Naive thymus-derived CD4-positive, alpha-beta T cell (primary cell): ENCODE measurements at regions not wholly inside any gene's neighbourhood (a gene's known extent, or its start where the extent isn't known, plus 50 kb on each side); places are given as distances from the start of the nearest gene placed in this dataset.

Experiments
- ATAC-seq: fragments of 150-1000 bp; cut with Tn5 transposase; 2 replicates; pipeline ENCODE4 v1.10.0; 2021; ENCODE audit warnings: mild to moderate bottlenecking, moderate library complexity
- CTCF ChIA-PET: fragments of 350-600 bp; sonication (Branson Sonifier 250); formaldehyde crosslinking; loops from one replicate; lab custom pipeline; 2021; ENCODE audit warnings: antibody characterized with exemption; lab: Charles Lee
- POLR2A ChIA-PET: fragments of 350-600 bp; sonication (Branson Sonifier 250); formaldehyde crosslinking; loops from one replicate; lab custom pipeline; 2021; ENCODE audit warnings: antibody characterized with exemption, inconsistent platforms; lab: Charles Lee
- DNase-seq, 9 donors: peaks; one replicate each; pipeline versions ENCODE4 v3.0.0 to v3.0.0-alpha.2; 2020 to 2022; ENCODE audit warnings: mixed read lengths in 1 of 9
- H3K27ac ChIP-seq: one replicate; pipeline ENCODE4 v1.7.0; 2013; ENCODE audit warnings: mild to moderate bottlenecking, low read depth, low read length, moderate library complexity
- H3K27me3 ChIP-seq, 2 donors: one replicate each; pipeline ENCODE4 v1.7.0; 2013; ENCODE audit warnings: low read length in 2 of 2, mild to moderate bottlenecking in 2 of 2, moderate library complexity in 2 of 2; ENCODE audit not compliant: control insufficient read depth in 2 of 2, insufficient read depth in 2 of 2
- H3K36me3 ChIP-seq, 3 experiments: 1 replicate in 2 of 3; 2 replicates in 1 of 3; pipeline ENCODE4 v1.7.0; 2013; ENCODE audit warnings: low read length in 3 of 3, mild to moderate bottlenecking in 3 of 3, moderate library complexity in 1 of 3; ENCODE audit not compliant: insufficient read depth in 3 of 3, control insufficient read depth in 2 of 3
- H3K4me1 ChIP-seq, 2 donors: one replicate each; pipeline ENCODE4 v1.7.0; 2013; ENCODE audit warnings: low read length in 2 of 2, mild to moderate bottlenecking in 2 of 2, moderate library complexity in 1 of 2; ENCODE audit not compliant: control insufficient read depth in 2 of 2, insufficient read depth in 2 of 2
- H3K4me3 ChIP-seq: 2 replicates; pipeline ENCODE4 v1.7.0; 2013; ENCODE audit warnings: mild to moderate bottlenecking, low read length
- H3K9me3 ChIP-seq, 3 experiments: 1 replicate in 2 of 3; 2 replicates in 1 of 3; pipeline ENCODE4 v1.7.0; 2013; ENCODE audit warnings: low read length in 3 of 3; ENCODE audit not compliant: control insufficient read depth in 2 of 3
- H3K27ac Mint-ChIP-seq, 9 donors: one replicate each; pipeline ENCODE4 v1.8.0; 2020 to 2022; ENCODE audit warnings: mixed read lengths in 9 of 9, mild to moderate bottlenecking in 8 of 9, moderate library complexity in 5 of 9, inconsistent platforms in 2 of 9
- H3K27me3 Mint-ChIP-seq, 5 donors: one replicate each; pipeline ENCODE4 v1.8.0; 2021 to 2022; ENCODE audit warnings: mixed read lengths in 5 of 5, mild to moderate bottlenecking in 1 of 5
- H3K36me3 Mint-ChIP-seq, 5 donors: one replicate each; pipeline ENCODE4 v1.8.0; 2020 to 2022; ENCODE audit warnings: mixed read lengths in 5 of 5, mild to moderate bottlenecking in 3 of 5, inconsistent platforms in 1 of 5
- H3K4me1 Mint-ChIP-seq, 7 donors: one replicate each; pipeline ENCODE4 v1.8.0; 2020 to 2022; ENCODE audit warnings: mixed read lengths in 7 of 7, mild to moderate bottlenecking in 3 of 7, inconsistent platforms in 1 of 7
- H3K4me3 Mint-ChIP-seq, 10 donors: one replicate each; pipeline ENCODE4 v1.8.0; 2020 to 2022; ENCODE audit warnings: mild to moderate bottlenecking in 10 of 10, mixed read lengths in 10 of 10, moderate library complexity in 6 of 10, inconsistent platforms in 2 of 10
- H3K9me3 Mint-ChIP-seq, 11 donors: one replicate each; pipeline ENCODE4 v1.8.0; 2020 to 2022; ENCODE audit warnings: mixed read lengths in 11 of 11, mild to moderate bottlenecking in 4 of 11, inconsistent platforms in 1 of 11, moderate library complexity in 1 of 11
- intact Hi-C, 2 donors: fragments of 100-400 bp; cut with micrococcal nuclease; formaldehyde crosslinking; loops; one replicate each; pipeline ENCODE4 v1.15.1; 2023

- Histone ChIP-seq H3K9me3 (no peaks in the 10 kb centered on the region), H3K27me3 (no peaks in the 10 kb centered on the region), H3K36me3 (no peaks in the 10 kb centered on the region), H3K4me1 (no peaks in the 10 kb centered on the region), H3K4me3 (no peak overlapping the region), H3K27ac (no peak overlapping the region)
- Mint-ChIP-seq H3K36me3 (no peaks in the 10 kb centered on the region), H3K27ac (no peak overlapping the region), H3K4me1 (no peaks in the 10 kb centered on the region), H3K27me3 (no peaks in the 10 kb centered on the region), H3K9me3 (peaks cover 0 to 15% (median 4%) of the 10 kb centered on the region in 11 donors), H3K4me3 (no peak overlapping the region)
- ChIA-PET CTCF (no interaction called here), POLR2A (no interaction called here)
- intact Hi-C loops, result no loop called here
- DNase-seq (no peak), ATAC-seq (no peak)
Observed at GRCh38 chr2:34848132-34848531, 1249.0 kb upstream of the FAM98A start.

DNA sequence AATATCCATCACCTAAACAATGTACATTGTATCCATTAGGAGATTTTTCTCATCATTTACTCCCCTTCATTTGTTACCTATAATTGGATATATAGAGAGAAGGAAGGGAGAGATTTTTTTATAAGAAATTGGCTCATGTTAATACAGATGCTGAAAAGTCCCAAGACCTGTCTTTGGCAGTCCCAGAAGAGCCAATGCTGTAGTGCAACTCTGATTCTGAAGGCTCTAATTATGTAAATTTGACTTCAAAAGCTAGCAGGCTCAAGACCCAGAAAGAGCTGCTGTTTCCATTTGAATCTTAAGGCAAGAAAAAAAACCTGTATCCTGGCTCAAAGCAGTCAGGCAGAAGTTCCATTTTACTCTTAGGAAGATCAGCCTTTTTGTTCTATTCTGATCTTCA, 1245.5 kb upstream of the FAM98A start:
- Mint-ChIP-seq H3K4me1 (no peaks in the 10 kb centered on the region), H3K36me3 (no peaks in the 10 kb centered on the region), H3K27ac (no peak overlapping the region), H3K4me3 (no peak overlapping the region), H3K27me3 (no peaks in the 10 kb centered on the region), H3K9me3 (peaks cover 0 to 7% (median under 1%) of the 10 kb centered on the region in 11 donors)
- H3K4me3 ChIP-seq, result no peak overlapping the region
- no peaks in the 10 kb centered on the region for H3K9me3 ChIP-seq
- DNase-seq, result no peak
- CTCF ChIA-PET, result no interaction called here
- no peaks in the 10 kb centered on the region for H3K4me1 ChIP-seq
- no peaks in the 10 kb centered on the region for H3K36me3 ChIP-seq
- intact Hi-C loops, result no loop called here
- no peaks in the 10 kb centered on the region for H3K27me3 ChIP-seq
- H3K27ac ChIP-seq, result no peak overlapping the region
- POLR2A ChIA-PET, result no interaction called here
- ATAC-seq, result no peak

DNA sequence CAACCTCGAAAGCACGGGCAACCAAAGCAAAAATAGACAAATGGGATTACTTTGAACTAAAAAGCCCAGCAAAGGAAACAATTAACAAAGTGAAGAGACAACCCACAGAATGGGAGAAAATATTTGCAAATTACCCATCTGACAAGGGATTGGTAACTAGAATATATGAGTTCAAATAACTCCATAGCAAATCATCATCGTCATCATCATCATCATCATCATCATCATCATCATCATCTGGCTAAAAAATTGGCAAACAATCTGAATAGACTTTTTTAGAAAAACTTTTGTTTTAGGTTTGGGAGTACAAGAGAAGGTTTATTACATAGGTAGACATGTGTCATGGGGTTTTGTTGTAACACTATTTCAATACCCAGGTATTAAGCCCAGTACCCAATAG, 1239.3 kb upstream of the FAM98A start:
- H3K27ac Mint-ChIP-seq, result no peak overlapping the region
- Histone ChIP-seq H3K27me3 (no peaks in the 10 kb centered on the region), H3K4me1 (no peaks in the 10 kb centered on the region), H3K4me3 (no peak overlapping the region), H3K36me3 (no peaks in the 10 kb centered on the region), H3K9me3 (no peaks in the 10 kb centered on the region), H3K27ac (no peak overlapping the region)
- H3K4me1 Mint-ChIP-seq, result no peaks in the 10 kb centered on the region
- peaks cover 2 to 26% (median 7%) of the 10 kb centered on the region in 11 donors for H3K9me3 Mint-ChIP-seq
- H3K36me3 Mint-ChIP-seq, result no peaks in the 10 kb centered on the region
- ChIA-PET CTCF (no interaction called here), POLR2A (no interaction called here)
- DNase-seq, result no peak
- ATAC-seq, result no peak
- H3K27me3 Mint-ChIP-seq, result no peaks in the 10 kb centered on the region
- intact Hi-C loops, result no loop called here
- H3K4me3 Mint-ChIP-seq, result no peak overlapping the region

GRCh38 chr2:34836361-34836760, 1237.3 kb upstream of the FAM98A start:
- Histone ChIP-seq H3K27me3 (no peaks in the 10 kb centered on the region), H3K36me3 (no peaks in the 10 kb centered on the region), H3K27ac (no peak overlapping the region), H3K9me3 (no peaks in the 10 kb centered on the region), H3K4me3 (no peak overlapping the region), H3K4me1 (no peaks in the 10 kb centered on the region)
- intact Hi-C loops, result no loop called here
- no peak for DNase-seq
- no peak for ATAC-seq
- no peak overlapping the region for H3K4me3 Mint-ChIP-seq
- H3K36me3 Mint-ChIP-seq, result no peaks in the 10 kb centered on the region
- CTCF ChIA-PET, result no interaction called here
- no peak overlapping the region for H3K27ac Mint-ChIP-seq
- no peaks in the 10 kb centered on the region for H3K27me3 Mint-ChIP-seq
- no peaks in the 10 kb centered on the region for H3K4me1 Mint-ChIP-seq
- H3K9me3 Mint-ChIP-seq, result peaks cover 2 to 31% (median 7%) of the 10 kb centered on the region in 11 donors
- POLR2A ChIA-PET, result no interaction called here

- Histone ChIP-seq H3K36me3 (no peaks in the 10 kb centered on the region), H3K27ac (no peak overlapping the region), H3K4me3 (no peak overlapping the region), H3K4me1 (no peaks in the 10 kb centered on the region), H3K27me3 (no peaks in the 10 kb centered on the region), H3K9me3 (no peaks in the 10 kb centered on the region)
- no peak overlapping the region for H3K4me3 Mint-ChIP-seq
- ATAC-seq (no peak), DNase-seq (no peak)
- intact Hi-C loops, result no loop called here
- peaks cover 0 to 22% (median 8%) of the 10 kb centered on the region in 11 donors for H3K9me3 Mint-ChIP-seq
- CTCF ChIA-PET, result no interaction called here
- no peaks in the 10 kb centered on the region for H3K4me1 Mint-ChIP-seq
- H3K27me3 Mint-ChIP-seq, result no peaks in the 10 kb centered on the region
- no peaks in the 10 kb centered on the region for H3K36me3 Mint-ChIP-seq
- H3K27ac Mint-ChIP-seq, result no peak overlapping the region
- POLR2A ChIA-PET, result no interaction called here
Observed at GRCh38 chr2:34831096-34831495, 1232.0 kb upstream of the FAM98A start.

DNA sequence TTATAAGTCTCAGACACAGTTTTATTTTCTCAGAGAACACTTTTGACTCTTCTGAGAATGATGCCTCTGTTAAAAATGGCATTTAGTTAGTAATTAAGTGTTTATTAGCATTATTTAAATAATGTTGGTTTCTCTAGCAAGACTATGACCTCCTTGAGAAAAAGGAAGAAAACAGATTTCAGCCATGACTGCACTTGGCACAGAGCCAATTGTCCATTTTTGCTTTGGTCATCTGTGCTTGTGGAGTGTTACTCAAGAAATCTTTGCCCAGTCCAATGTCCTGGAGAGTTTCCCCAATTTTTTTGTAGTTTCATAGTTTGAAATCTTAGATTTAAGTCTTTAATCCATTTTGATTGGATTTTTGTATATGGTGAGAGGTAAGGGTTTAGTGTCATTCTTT, 1229.4 kb upstream of the FAM98A start:
- Mint-ChIP-seq H3K27me3 (no peaks in the 10 kb centered on the region), H3K9me3 (peaks cover 0 to 22% (median 5%) of the 10 kb centered on the region in 11 donors), H3K4me1 (no peaks in the 10 kb centered on the region), H3K36me3 (no peaks in the 10 kb centered on the region), H3K27ac (no peak overlapping the region), H3K4me3 (no peak overlapping the region)
- intact Hi-C loops, result no loop called here
- H3K4me3 ChIP-seq, result no peak overlapping the region
- H3K4me1 ChIP-seq, result no peaks in the 10 kb centered on the region
- ATAC-seq (no peak), DNase-seq (no peak)
- H3K9me3 ChIP-seq, result no peaks in the 10 kb centered on the region
- H3K27me3 ChIP-seq, result no peaks in the 10 kb centered on the region
- ChIA-PET POLR2A (no interaction called here), CTCF (no interaction called here)
- no peak overlapping the region for H3K27ac ChIP-seq
- no peaks in the 10 kb centered on the region for H3K36me3 ChIP-seq

DNA sequence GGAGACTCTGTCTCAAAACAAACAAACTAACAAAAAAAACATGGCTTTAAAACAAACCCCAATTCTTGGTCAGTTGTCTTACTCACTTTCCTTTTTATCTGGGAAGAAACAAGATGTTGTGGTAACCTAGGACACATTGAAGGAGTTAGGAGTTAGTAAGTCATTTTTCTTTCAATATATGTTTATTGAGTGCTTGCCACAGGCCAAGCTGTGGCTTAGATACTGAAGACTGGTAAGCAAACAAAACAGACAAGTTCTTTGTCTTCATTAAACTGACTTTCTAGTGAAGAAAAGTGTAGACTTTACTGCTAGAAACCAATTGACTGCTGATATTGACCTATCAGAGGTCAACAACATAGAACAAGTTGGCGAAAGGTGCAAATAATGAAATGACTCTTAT, 1228.3 kb upstream of the FAM98A start:
- intact Hi-C loops, result no loop called here
- Histone ChIP-seq H3K27me3 (no peaks in the 10 kb centered on the region), H3K9me3 (no peaks in the 10 kb centered on the region), H3K27ac (no peak overlapping the region), H3K4me3 (no peak overlapping the region), H3K36me3 (no peaks in the 10 kb centered on the region), H3K4me1 (no peaks in the 10 kb centered on the region)
- Mint-ChIP-seq H3K9me3 (peaks cover 0 to 19% (median 5%) of the 10 kb centered on the region in 11 donors), H3K27me3 (no peaks in the 10 kb centered on the region), H3K36me3 (no peaks in the 10 kb centered on the region), H3K4me3 (no peak overlapping the region), H3K4me1 (no peaks in the 10 kb centered on the region), H3K27ac (no peak overlapping the region)
- DNase-seq (no peak), ATAC-seq (no peak)
- ChIA-PET POLR2A (no interaction called here), CTCF (no interaction called here)
